ENCODE measurements at regions not wholly inside any gene's neighbourhood (a gene's known extent, or its start where the extent isn't known, plus 50 kb on each side); places are given as distances from the start of the nearest gene placed in this dataset.

DNA sequence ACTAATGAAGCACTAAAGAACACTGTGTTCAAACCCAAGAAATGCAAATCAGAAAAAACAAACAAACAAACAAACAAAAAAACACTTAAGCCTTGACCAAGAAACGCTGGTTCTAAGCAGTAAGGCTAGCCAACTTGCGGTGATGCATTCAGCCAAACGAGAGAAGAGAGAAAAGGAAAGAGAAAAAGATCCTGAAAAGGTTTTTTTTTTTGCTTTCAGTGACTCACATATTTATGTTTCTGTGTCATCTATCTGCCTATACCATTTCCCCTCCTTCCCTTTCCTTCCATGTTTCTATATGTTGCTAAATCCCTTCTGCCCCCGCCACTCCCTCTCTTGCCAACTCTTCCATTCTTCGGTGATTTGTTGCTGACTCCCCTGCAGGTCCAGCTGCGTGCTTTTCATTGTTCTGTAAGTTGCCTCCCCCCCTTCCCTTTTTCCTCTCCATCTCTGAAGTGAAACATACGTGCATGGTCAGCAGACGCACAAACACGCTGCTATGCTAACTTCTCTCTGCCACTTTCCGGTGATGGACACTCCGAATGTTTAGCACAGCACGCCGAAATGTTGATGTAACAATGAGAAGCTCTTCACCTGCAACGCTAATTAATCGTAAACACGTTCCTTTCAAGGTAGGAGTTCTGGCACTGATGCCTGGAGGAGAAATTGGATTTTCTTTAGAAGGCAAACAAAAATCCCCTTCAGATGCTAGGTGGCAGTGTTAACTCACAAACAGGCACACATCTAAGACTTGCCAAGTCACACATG lies 154.4 kb downstream of the TUSC7 start:
- TF ChIP-seq CTCF (IDR thresholded peaks at IDR 0.05) (peak in 3 of 4 experiments; percentile 13 to 31 (median 25)), POLR2A (IDR thresholded peaks at IDR 0.05) (no peak)

All from prostate gland (tissue), 2 donors.